HFF-Myc (cell line): ENCODE measurements at regions not wholly inside any gene's neighbourhood (a gene's known extent, or its start where the extent isn't known, plus 50 kb on each side); places are given as distances from the start of the nearest gene placed in this dataset.

Source experiments
- DNase-seq: peaks from one replicate; pipeline ENCODE4 v3.0.0-alpha.2; 2011; ENCODE audit warnings: low read depth; ENCODE audit errors: extremely low read depth
- H3K4me3 ChIP-seq: replicated peaks from 2 replicates; pipeline ENCODE4 v1.5.1; 2011; ENCODE audit warnings: low read depth, mild to moderate bottlenecking, control low read depth, low read length
- CTCF ChIP-seq: IDR thresholded peaks from 2 replicates; pipeline ENCODE4 v1.5.1; 2012; ENCODE audit warnings: mild to moderate bottlenecking, low read depth, low read length, control low read depth; ENCODE audit errors: missing control alignments

- no peak for DNase-seq
- no peak overlapping the region for H3K4me3 ChIP-seq
- no peak for TF ChIP-seq CTCF
Observed at GRCh38 chr2:149904352-149905175, 317.0 kb upstream of the MMADHC start.

- H3K4me3 ChIP-seq: no peak overlapping the region
- TF ChIP-seq CTCF: no peak
- DNase-seq: no peak
Observed at GRCh38 chr2:149903626-149904025, 316.1 kb upstream of the MMADHC start.

- DNase-seq: no peak
- H3K4me3 ChIP-seq: no peak overlapping the region
- no peak for TF ChIP-seq CTCF
Observed at GRCh38 chr2:149902081-149902480, 314.5 kb upstream of the MMADHC start.

GRCh38 chr2:149901231-149901859 is 313.8 kb upstream of the MMADHC start:
- DNase-seq: no peak
- no peak for TF ChIP-seq CTCF
- H3K4me3 ChIP-seq: no peak overlapping the region

- no peak for DNase-seq
- no peak overlapping the region for H3K4me3 ChIP-seq
- no peak for TF ChIP-seq CTCF
Observed at GRCh38 chr2:149899390-149899789, 311.8 kb upstream of the MMADHC start.

- no peak for DNase-seq
- no peak for TF ChIP-seq CTCF
Observed at GRCh38 chr2:149894760-149895159, 307.2 kb upstream of the MMADHC start.

GRCh38 chr2:149894226-149894625 is 306.7 kb upstream of the MMADHC start:
- no peak for TF ChIP-seq CTCF
- no peak for DNase-seq
- H3K4me3 ChIP-seq: no peak overlapping the region

More at GRCh38 chr2:149894760-149895159, 307.2 kb upstream of the MMADHC start:
- H3K4me3 ChIP-seq: no peak overlapping the region
